ENCODE measurements at regions not wholly inside any gene's neighbourhood (a gene's known extent, or its start where the extent isn't known, plus 50 kb on each side); places are given as distances from the start of the nearest gene placed in this dataset.

DNA sequence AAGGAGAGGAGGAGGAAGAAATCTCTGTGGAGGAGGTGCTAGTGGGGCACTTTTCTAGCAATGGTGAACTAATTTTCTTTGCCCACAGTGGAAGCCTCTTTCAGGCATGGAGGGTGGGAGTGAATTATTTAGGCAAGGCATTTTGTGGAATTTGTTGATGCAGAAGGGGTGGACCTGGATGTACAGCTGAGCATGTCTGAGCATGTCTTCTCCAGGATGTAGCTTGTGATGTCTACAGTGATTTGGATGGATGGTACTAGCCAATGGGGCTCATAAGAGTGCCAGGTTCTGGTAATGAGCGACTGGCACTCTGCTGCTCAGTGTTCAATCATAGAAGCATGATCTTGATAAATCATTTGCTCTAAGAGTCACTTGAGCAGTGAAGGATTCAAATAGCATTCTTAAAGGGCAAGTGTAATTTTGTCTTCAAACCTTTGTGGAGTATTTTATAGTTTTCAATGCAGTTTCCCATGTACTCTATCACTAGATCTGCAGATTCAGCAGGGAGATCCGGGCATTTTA lies 153.9 kb upstream of the LMO4 start:
- no peak overlapping the region for H3K56ac ChIP-seq (ENCODE audit: insufficient read length, low read depth, low read length)

More for the DNA sequence above, 153.9 kb upstream of the LMO4 start:
- no peak for DNase-seq
- no CpG with 5 or more reads among the region's 2 CpGs for WGBS (ENCODE audit: extremely low coverage, insufficient read length, low lambda C conversion rate)
- Histone ChIP-seq H2AFZ (ENCODE audit: low read length) (no peak overlapping the region), H3T11ph (ENCODE audit: low read length) (no peak overlapping the region), H2BK12ac (ENCODE audit: insufficient read length, low read depth, low read length) (no peak overlapping the region), H3K4me1 (ENCODE audit: insufficient read depth, low read length) (no peaks in the 10 kb centered on the region; the same call in 1 of the 2 replicates), H2BK20ac (ENCODE audit: low read depth, low read length, poor library complexity, severe bottlenecking) (no peak overlapping the region), H3K14ac (ENCODE audit: insufficient read depth, low read length) (no peak overlapping the region), H3K23me2 (ENCODE audit: insufficient read length, low read depth, low read length, poor library complexity, severe bottlenecking) (no peaks in the 10 kb centered on the region), H3K9me3 (ENCODE audit: control insufficient read depth, low read depth, low read length) (no peaks in the 10 kb centered on the region), H3K27me3 (ENCODE audit: insufficient read depth, low read length) (no peaks in the 10 kb centered on the region), H3K79me2 (ENCODE audit: insufficient read depth, low read length) (no peaks in the 10 kb centered on the region), H3K23ac (ENCODE audit: insufficient read length, low read depth, low read length) (no peak overlapping the region), H2AK5ac (ENCODE audit: insufficient read length, low read length) (no peak overlapping the region), H2BK120ac (ENCODE audit: low read depth, low read length, poor library complexity, severe bottlenecking) (no peak overlapping the region), H4K91ac (ENCODE audit: insufficient read length, low read depth, low read length) (no peak overlapping the region), H4K8ac (replicated peaks; ENCODE audit: insufficient read length, low read depth, low read length) (no peak overlapping the region), H4K20me1 (ENCODE audit: control insufficient read depth, insufficient read depth, insufficient read length) (no peaks in the 10 kb centered on the region), H3K27ac (ENCODE audit: insufficient read length, low read depth, low read length) (no peak overlapping the region), H4K5ac (ENCODE audit: insufficient read length, low read depth, low read length) (no peak overlapping the region), H3K4ac (ENCODE audit: low read depth, low read length) (no peak overlapping the region), H3K4me2 (ENCODE audit: insufficient read depth, insufficient read length, low read length) (no peak overlapping the region), H3K18ac (ENCODE audit: insufficient read length, low read depth, low read length) (no peak overlapping the region), H3K9ac (ENCODE audit: extremely low read depth, insufficient read length, low read length) (no peak overlapping the region), H2BK5ac (ENCODE audit: insufficient read length, low read length) (no peak overlapping the region), H2BK15ac (ENCODE audit: low read depth, low read length) (no peak overlapping the region), H3K79me1 (ENCODE audit: insufficient read depth, low read depth, low read length, poor library complexity, severe bottlenecking) (no peaks in the 10 kb centered on the region)
- no peak for TF ChIP-seq CTCF (conservative IDR thresholded peaks at IDR 0.05)
- Mint-ChIP-seq H3K9me3 (no peaks in the 10 kb centered on the region), H3K27ac (no peak overlapping the region), H3K36me3 (ENCODE audit: insufficient read depth in 1 of 3, low read depth in 3 of 3) (no peaks in the 10 kb centered on the region), H3K4me3 (no peak overlapping the region), H3K27me3 (ENCODE audit: low read depth) (no peaks in the 10 kb centered on the region; the same call in 1 of the 2 replicates), H3K4me1 (peaks cover 0 to 2% of the 10 kb centered on the region in 2 experiments; a peak in 1 of 4 replicates)
